ENCODE measurements at regions not wholly inside any gene's neighbourhood (a gene's known extent, or its start where the extent isn't known, plus 50 kb on each side); places are given as distances from the start of the nearest gene placed in this dataset.

DNA sequence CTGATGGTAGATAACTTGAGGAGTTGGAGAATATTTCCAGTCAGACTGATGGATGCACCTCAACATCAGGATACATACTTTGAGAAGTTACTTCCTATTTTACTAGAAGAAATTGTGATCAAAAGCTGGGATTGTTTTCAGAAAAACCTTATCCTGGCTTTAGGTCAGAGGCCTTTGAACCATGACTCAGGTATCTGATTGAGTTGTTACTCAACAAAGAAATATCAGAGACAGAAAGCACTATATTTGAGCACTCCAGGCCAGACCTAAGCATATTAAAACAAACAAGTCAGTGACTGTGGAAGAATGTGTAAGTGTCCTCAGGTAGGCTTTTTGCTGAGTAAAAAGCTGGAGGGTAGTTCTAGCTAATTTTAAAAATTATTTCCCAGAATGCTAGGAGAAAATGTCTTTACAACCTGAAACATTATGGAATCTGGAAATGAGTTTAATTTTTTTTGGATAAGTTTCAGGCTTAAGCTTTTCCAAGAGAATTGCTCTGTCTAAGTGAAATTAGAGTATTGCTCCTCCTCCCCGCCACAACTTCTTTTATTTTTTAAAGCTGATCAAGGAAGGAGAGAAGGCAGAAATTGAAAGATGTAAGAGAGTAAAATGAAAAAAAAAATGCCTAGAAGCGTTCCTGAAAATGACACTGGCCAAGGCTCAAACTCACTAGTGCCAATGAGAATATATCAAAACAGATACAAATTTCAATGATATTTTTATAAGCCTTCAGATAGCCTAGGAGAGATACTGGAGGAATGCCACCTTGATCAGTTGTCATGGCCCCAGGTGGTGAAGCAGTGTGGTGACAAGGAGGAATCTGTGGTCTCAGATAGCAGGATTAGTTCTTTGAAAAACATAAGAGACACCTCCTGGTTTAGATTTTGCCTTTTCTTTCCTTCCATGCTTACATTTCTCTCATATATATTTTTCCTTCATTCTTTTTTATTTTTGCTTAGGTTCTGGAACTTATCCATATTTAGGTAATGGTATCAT, 790.3 kb downstream of the TMTC2 start:
- ATAC-seq (no peak), FAIRE-seq (no peak), DNase-seq (ENCODE audit: low read depth in 1 of 2, low spot score in 1 of 2) (no peak)
- POLR2A ChIA-PET = no interaction called here
- Histone ChIP-seq H3K4me3 (no peak overlapping the region), H3K27ac (no peak overlapping the region), H3K9me3 (no peaks in the 10 kb centered on the region; the same call in 2 of the 3 replicates), H3K4me2 (no peak overlapping the region), H3K4me1 (no peaks in the 10 kb centered on the region)
- 55% methylated on average over 2 of the region's 2 CpGs for WGBS (ENCODE audit: missing lambda C conversion rate)
- CTCF ChIA-PET = no interaction called here
- TF ChIP-seq, protein P1, sequence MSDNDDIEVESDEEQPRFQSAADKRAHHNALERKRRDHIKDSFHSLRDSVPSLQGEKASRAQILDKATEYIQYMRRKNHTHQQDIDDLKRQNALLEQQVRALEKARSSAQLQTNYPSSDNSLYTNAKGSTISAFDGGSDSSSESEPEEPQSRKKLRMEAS (IDR thresholded peaks at IDR 0.05) = no peak

DNA sequence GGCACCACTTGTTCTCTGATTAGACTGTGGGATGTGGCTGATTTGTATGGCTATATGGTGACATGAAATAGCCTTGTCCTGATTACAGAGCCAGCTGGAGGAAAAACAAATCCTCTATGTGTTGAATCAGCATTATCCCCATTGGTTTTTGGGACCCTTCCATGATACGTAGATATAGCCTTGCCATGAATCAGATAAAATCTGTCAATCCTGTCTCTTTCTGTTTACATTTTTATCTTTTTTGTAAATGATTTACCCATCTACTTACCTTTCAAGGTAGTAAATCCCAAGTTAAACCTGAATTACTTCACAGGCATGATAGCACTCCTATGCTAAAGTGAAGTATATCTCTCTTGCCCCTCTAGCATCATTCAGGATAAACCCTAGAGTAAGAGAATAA, 789.3 kb downstream of the TMTC2 start:
- no peaks in the 10 kb centered on the region for H3K4me1 ChIP-seq
- POLR2A ChIA-PET = no interaction called here
- no peaks in the 10 kb centered on the region; the same call in 2 of the 3 replicates for H3K9me3 ChIP-seq
- CTCF ChIA-PET = no interaction called here
- no peak for DNase-seq (ENCODE audit: low read depth in 1 of 2, low spot score in 1 of 2)
- no peak overlapping the region for H3K27ac ChIP-seq
- no peak for ATAC-seq
- TF ChIP-seq MAFK (IDR thresholded peaks at IDR 0.05; ENCODE audit: partially characterized antibody) (peak; percentile 19), NFE2L2 (conservative IDR thresholded peaks at IDR 0.05; ENCODE audit: low read length) (no peak)
- no peak overlapping the region for H3K4me2 ChIP-seq
- WGBS (ENCODE audit: missing lambda C conversion rate) = 68% methylated on average over 1 of the region's 1 CpG
- no peak for FAIRE-seq
- no peak overlapping the region for H3K4me3 ChIP-seq

DNA sequence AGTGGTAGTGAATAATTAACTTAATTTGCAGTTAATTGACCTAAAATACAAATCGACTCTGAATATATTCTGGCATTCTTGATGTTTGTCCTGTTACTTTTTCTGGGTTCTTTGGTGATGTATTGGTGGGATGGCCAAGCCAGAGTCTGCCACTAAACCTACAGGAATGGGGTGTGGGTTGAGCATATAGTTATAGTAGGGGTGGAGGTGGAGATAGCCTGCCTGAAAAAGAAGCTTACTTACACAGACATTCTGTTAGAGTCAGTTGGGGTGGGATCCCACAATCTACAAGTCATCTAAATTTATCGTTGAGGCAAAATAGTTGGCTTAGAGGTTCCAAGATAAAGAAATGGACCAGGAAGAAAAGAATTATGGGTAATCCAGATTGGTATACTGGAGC, 787.7 kb downstream of the TMTC2 start:
- POLR2A ChIA-PET = no interaction called here
- TF ChIP-seq, protein P2, sequence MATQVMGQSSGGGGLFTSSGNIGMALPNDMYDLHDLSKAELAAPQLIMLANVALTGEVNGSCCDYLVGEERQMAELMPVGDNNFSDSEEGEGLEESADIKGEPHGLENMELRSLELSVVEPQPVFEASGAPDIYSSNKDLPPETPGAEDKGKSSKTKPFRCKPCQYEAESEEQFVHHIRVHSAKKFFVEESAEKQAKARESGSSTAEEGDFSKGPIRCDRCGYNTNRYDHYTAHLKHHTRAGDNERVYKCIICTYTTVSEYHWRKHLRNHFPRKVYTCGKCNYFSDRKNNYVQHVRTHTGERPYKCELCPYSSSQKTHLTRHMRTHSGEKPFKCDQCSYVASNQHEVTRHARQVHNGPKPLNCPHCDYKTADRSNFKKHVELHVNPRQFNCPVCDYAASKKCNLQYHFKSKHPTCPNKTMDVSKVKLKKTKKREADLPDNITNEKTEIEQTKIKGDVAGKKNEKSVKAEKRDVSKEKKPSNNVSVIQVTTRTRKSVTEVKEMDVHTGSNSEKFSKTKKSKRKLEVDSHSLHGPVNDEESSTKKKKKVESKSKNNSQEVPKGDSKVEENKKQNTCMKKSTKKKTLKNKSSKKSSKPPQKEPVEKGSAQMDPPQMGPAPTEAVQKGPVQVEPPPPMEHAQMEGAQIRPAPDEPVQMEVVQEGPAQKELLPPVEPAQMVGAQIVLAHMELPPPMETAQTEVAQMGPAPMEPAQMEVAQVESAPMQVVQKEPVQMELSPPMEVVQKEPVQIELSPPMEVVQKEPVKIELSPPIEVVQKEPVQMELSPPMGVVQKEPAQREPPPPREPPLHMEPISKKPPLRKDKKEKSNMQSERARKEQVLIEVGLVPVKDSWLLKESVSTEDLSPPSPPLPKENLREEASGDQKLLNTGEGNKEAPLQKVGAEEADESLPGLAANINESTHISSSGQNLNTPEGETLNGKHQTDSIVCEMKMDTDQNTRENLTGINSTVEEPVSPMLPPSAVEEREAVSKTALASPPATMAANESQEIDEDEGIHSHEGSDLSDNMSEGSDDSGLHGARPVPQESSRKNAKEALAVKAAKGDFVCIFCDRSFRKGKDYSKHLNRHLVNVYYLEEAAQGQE (IDR thresholded peaks at IDR 0.05) = no peak
- TF ChIP-seq SREBF2 (IDR thresholded peaks at IDR 0.05) = no peak
- no peak for TF ChIP-seq EP300 (IDR thresholded peaks at IDR 0.05)
- no peak for TF ChIP-seq CHD4 (IDR thresholded peaks at IDR 0.05; ENCODE audit: borderline replicate concordance)
- TF ChIP-seq POLR2AphosphoS2 (conservative IDR thresholded peaks at IDR 0.05; ENCODE audit: low read length) = no peak
- Histone ChIP-seq H3K9me3 (no peaks in the 10 kb centered on the region), H3K4me3 (no peak overlapping the region), H3K4me1 (no peaks in the 10 kb centered on the region), H3K4me2 (no peak overlapping the region), H3K27ac (no peak overlapping the region)
- no peak for ATAC-seq
- DNase-seq (ENCODE audit: low read depth in 1 of 2, low spot score in 1 of 2) = no peak
- 5% methylated on average over 2 of the region's 2 CpGs for WGBS (ENCODE audit: missing lambda C conversion rate)
- no peak for FAIRE-seq
- CTCF ChIA-PET = interaction anchor here (1.5 kb wide), 1 partner anchor 11 kb away, joined by 4 read pairs; no protein-coding TSS in a partner anchor

DNA sequence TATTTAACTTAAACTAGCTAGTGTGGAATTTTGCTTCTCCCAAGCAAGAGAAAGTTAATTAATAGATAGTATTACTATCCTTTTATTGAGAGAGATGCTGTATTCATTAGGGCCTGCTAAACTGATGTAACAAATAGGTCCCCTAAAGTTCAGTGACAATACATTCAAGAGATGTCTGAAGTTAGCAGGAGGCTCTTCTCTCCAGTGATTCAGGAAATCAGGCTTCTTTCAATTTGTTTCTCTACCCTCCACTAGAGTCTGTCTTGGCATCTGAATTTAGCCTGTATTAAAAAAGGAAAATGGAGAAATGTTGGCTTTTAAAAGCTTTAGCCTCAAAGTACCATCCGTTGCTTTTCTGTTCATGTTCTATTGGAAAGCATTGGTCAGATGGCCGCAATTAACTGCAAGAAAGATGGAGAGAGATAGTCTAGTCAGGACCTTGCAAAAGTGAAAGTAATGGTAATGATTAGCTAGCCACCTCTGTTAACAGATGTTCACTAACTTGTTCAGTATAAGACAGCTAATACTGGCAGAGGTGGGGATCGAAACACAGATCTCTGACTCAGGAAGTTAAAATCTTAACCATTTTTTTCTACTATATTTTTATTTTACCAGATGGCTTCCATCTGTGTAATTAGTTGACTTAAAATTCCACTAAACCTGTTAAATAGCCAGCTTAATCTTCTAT, 786.8 kb downstream of the TMTC2 start:
- 10% methylated on average over 3 of the region's 3 CpGs for WGBS (ENCODE audit: missing lambda C conversion rate)
- FAIRE-seq (no peak), ATAC-seq (no peak), DNase-seq (ENCODE audit: low read depth in 1 of 2, low spot score in 1 of 2) (no peak)
- Histone ChIP-seq H3K27ac (no peak overlapping the region), H3K4me1 (no peaks in the 10 kb centered on the region), H3K4me2 (no peak overlapping the region), H3K4me3 (no peak overlapping the region), H3K9me3 (no peaks in the 10 kb centered on the region)
- TF ChIP-seq EP300 (IDR thresholded peaks at IDR 0.05) (no peak), EHMT2 (IDR thresholded peaks at IDR 0.05; ENCODE audit: low read depth) (no peak), TP53 (CRISPR knock-in tag; IDR thresholded peaks at IDR 0.05) (no peak), FOSB (CRISPR knock-in tag; IDR thresholded peaks at IDR 0.05) (no peak)
- CTCF ChIA-PET = interaction anchor here (1.5 kb wide), 1 partner anchor 10 kb away, joined by 4 read pairs; no protein-coding TSS in a partner anchor
- POLR2A ChIA-PET = no interaction called here

All from A549 (cell line).